HG03442 (cell line): ENCODE measurements at regions not wholly inside any gene's neighbourhood (a gene's known extent, or its start where the extent isn't known, plus 50 kb on each side); places are given as distances from the start of the nearest gene placed in this dataset.

Source experiments
- ATAC-seq: cut with Tn5 transposase; IDR thresholded peaks from one replicate; pipeline ENCODE4 v1.9.1; 2021; ENCODE audit warnings: mild to moderate bottlenecking, moderate library complexity; ENCODE audit not compliant: unreplicated experiment

- no peak for ATAC-seq
These were observed 146.9 kb downstream of the CD47 start for GRCh38 chr3:107943786-107944523.

- ATAC-seq, result no peak
These were observed 147.7 kb downstream of the CD47 start for GRCh38 chr3:107942951-107943749.

DNA sequence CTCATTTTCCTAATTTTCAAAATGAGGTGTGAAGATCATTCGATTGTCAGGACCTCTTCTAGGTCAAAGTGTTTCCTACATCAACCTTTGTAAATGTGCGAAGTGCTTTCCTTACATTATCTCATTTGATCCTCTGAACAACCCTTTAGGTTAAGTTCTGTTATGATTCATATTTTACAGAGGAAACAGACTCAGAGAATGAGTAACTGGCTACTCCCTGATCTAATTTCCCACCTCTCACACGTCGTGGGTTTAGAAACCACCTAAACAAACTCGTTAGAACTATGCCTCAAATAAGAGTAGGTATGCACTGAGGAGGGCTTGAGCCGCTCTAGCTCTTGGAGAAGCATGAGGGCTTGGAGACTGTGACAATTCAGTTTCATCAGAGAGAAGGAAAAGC is 148.6 kb downstream of the CD47 start:
- peak; percentile 57 for ATAC-seq

GRCh38 chr3:107939691-107940442 is 151.0 kb downstream of the CD47 start:
- ATAC-seq, result no peak

- ATAC-seq, result no peak
These were observed 152.7 kb downstream of the CD47 start for GRCh38 chr3:107938143-107938542.

DNA sequence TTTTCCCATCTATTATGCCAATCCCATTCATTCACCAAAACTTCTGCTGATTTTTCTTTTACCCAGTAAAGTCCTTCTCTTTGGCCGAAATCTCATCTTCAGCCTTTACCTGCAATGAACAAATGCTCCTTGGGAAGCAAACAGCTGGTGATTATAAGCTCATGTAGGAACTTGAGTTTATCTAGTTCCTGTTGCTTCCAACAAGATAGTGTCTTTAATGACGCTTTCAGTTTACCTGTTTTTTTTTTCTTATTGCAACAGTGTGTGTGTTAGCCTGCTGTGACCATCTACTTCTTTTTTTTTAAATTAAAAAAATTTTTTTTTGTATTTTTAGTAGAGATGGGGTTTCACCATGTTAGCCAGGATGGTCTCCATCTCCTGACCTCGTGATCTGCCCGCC is 156.0 kb downstream of the CD47 start:
- ATAC-seq, result no peak

GRCh38 chr3:107933450-107933849 is 157.4 kb downstream of the CD47 start:
- no peak for ATAC-seq

DNA sequence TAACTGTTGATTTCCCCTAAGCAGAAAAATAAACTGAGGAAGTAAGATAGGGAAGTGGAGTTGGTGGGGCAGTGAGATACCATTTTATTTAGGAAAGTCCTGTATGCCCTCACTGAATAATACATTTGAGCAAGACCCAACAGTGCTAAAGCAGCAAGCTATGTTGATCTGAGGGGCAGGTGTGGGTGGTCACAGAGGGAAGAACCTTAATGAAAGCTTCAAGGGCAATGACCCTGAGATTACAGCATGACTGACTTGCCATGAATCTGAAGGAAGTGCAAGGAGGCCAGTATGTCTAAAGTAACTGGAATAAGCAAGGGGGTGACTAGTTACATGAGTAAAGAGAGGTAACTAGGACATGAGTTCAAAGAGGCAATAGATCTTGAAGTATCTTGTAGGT is 159.5 kb downstream of the CD47 start:
- no peak for ATAC-seq

- ATAC-seq, result no peak
These were observed 161.7 kb downstream of the CD47 start for GRCh38 chr3:107929088-107929487.

- ATAC-seq, result peak; percentile 30
These were observed 162.8 kb downstream of the CD47 start for GRCh38 chr3:107928084-107928445.

- peak; percentile 93 for ATAC-seq
These were observed 163.3 kb downstream of the CD47 start for GRCh38 chr3:107927361-107928083.

GRCh38 chr3:107925851-107926250 is 165.0 kb downstream of the CD47 start:
- ATAC-seq, result no peak

DNA sequence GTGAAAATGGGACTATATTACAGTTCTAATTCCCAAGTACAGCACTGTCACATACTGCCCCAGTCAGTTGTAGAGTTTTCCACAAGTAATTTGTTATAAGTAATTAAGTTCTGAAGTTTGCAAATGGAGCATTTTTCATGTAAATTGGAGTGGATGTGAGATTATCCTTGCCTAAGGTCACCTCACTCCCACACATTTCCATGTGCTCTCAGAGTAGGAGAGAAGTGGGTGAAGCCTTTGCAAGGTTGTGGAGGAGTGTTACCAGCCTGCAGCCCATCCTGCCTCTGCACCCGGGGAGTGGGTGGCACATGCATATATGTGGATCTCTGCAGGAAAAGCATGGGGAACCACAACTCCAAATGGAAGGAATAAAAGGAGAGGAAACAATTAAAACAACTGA is 169.8 kb downstream of the CD47 start:
- no peak for ATAC-seq

DNA sequence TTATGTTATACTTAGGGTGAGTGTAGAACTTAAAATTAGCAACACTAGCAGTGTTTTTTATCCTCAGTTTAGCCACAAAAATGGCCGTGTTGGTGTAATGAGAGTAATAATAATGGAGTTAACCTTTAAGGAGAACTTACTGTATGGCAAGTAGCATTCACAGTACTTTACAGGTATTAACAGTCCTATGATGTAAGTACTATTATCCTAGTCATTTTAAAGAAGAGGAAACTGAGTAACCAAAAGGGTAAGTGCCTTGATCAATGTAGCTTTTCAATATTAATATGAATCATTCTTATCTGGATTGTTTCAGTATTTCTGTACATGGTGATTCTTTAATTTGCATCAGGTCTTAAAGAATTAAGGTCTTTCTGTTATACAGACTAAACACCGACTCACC is 170.3 kb downstream of the CD47 start:
- no peak for ATAC-seq

- no peak for ATAC-seq
These were observed 171.6 kb downstream of the CD47 start for GRCh38 chr3:107919239-107919638.

- ATAC-seq, result no peak
These were observed 174.7 kb downstream of the CD47 start for GRCh38 chr3:107916171-107916570.

- ATAC-seq, result no peak
These were observed 175.1 kb downstream of the CD47 start for GRCh38 chr3:107915706-107916105.

GRCh38 chr3:107913701-107914100 is 177.1 kb downstream of the CD47 start:
- ATAC-seq, result no peak

- no peak for ATAC-seq
These were observed 179.4 kb downstream of the CD47 start for GRCh38 chr3:107911337-107912000.

GRCh38 chr3:107910713-107911259 is 180.0 kb downstream of the CD47 start:
- peak; percentile 93 for ATAC-seq
